ENCODE measurements at regions not wholly inside any gene's neighbourhood (a gene's known extent, or its start where the extent isn't known, plus 50 kb on each side); places are given as distances from the start of the nearest gene placed in this dataset.

- no peak for TF ChIP-seq CTCF (IDR thresholded peaks at IDR 0.05)
These were observed 91.2 kb upstream of the KLHL29 start for GRCh38 chr2:23293731-23294130.

- TF ChIP-seq CTCF (IDR thresholded peaks at IDR 0.05): no peak
These were observed 90.7 kb upstream of the KLHL29 start for GRCh38 chr2:23294238-23294637.

GRCh38 chr2:23296691-23297090 is 88.3 kb upstream of the KLHL29 start:
- TF ChIP-seq CTCF (IDR thresholded peaks at IDR 0.05): no peak

GRCh38 chr2:23297112-23297511 is 87.9 kb upstream of the KLHL29 start:
- TF ChIP-seq CTCF (IDR thresholded peaks at IDR 0.05): no peak

GRCh38 chr2:23298551-23298950 is 86.4 kb upstream of the KLHL29 start:
- no peak for TF ChIP-seq CTCF (IDR thresholded peaks at IDR 0.05)

GRCh38 chr2:23299476-23300195 is 85.3 kb upstream of the KLHL29 start:
- no peak for TF ChIP-seq CTCF (IDR thresholded peaks at IDR 0.05)

- no peak for TF ChIP-seq CTCF (IDR thresholded peaks at IDR 0.05)
These were observed 83.8 kb upstream of the KLHL29 start for GRCh38 chr2:23301136-23301535.

- no peak for TF ChIP-seq CTCF (IDR thresholded peaks at IDR 0.05)
These were observed 82.4 kb upstream of the KLHL29 start for GRCh38 chr2:23302591-23302990.

Measured in LNCAP (cell line).